ENCODE measurements at regions not wholly inside any gene's neighbourhood (a gene's known extent, or its start where the extent isn't known, plus 50 kb on each side); places are given as distances from the start of the nearest gene placed in this dataset.

GRCh38 chr15:92304223-92304975 is 89.3 kb upstream of the ST8SIA2 start:
- DNase-seq (ENCODE audit: low read depth), result no peak

- DNase-seq (ENCODE audit: low read depth), result no peak
These were observed 88.3 kb upstream of the ST8SIA2 start for GRCh38 chr15:92305343-92305742.

GRCh38 chr15:92306663-92307062 is 87.0 kb upstream of the ST8SIA2 start:
- no peak for DNase-seq (ENCODE audit: low read depth)

GRCh38 chr15:92315144-92315543 is 78.5 kb upstream of the ST8SIA2 start:
- no peak for DNase-seq (ENCODE audit: low read depth)

- no peak for DNase-seq (ENCODE audit: low read depth)
These were observed 78.0 kb upstream of the ST8SIA2 start for GRCh38 chr15:92315595-92316211.

- DNase-seq (ENCODE audit: low read depth), result no peak
These were observed 76.9 kb upstream of the ST8SIA2 start for GRCh38 chr15:92316586-92317295.

GRCh38 chr15:92320012-92320699 is 73.5 kb upstream of the ST8SIA2 start:
- no peak for DNase-seq (ENCODE audit: low read depth)

- no peak for DNase-seq (ENCODE audit: low read depth)
These were observed 70.9 kb upstream of the ST8SIA2 start for GRCh38 chr15:92322566-92323355.

GRCh38 chr15:92323525-92323924 is 70.2 kb upstream of the ST8SIA2 start:
- DNase-seq (ENCODE audit: low read depth), result no peak

- DNase-seq (ENCODE audit: low read depth), result no peak
These were observed 69.3 kb upstream of the ST8SIA2 start for GRCh38 chr15:92324101-92324963.

GRCh38 chr15:92326236-92326635 is 67.4 kb upstream of the ST8SIA2 start:
- DNase-seq (ENCODE audit: low read depth), result no peak

GRCh38 chr15:92327033-92327432 is 66.6 kb upstream of the ST8SIA2 start:
- no peak for DNase-seq (ENCODE audit: low read depth)

GRCh38 chr15:92328207-92328606 is 65.5 kb upstream of the ST8SIA2 start:
- no peak for DNase-seq (ENCODE audit: low read depth)

GRCh38 chr15:92332125-92332899 is 61.4 kb upstream of the ST8SIA2 start:
- DNase-seq (ENCODE audit: low read depth), result no peak

- no peak for DNase-seq (ENCODE audit: low read depth)
These were observed 60.0 kb upstream of the ST8SIA2 start for GRCh38 chr15:92333709-92334108.

- no peak for DNase-seq (ENCODE audit: low read depth)
These were observed 57.2 kb upstream of the ST8SIA2 start for GRCh38 chr15:92336419-92336987.

GRCh38 chr15:92339361-92339760 is 54.3 kb upstream of the ST8SIA2 start:
- DNase-seq (ENCODE audit: low read depth), result no peak

All from ELR (cell line).